CD4-positive, alpha-beta T cell (primary cell): ENCODE measurements at regions not wholly inside any gene's neighbourhood (a gene's known extent, or its start where the extent isn't known, plus 50 kb on each side); places are given as distances from the start of the nearest gene placed in this dataset.
"Not testable (repeated sequence)": the region's sequence is repeated elsewhere in the genome, so short reads cannot be mapped to it uniquely, and the experiment has no call there.

Experiments
- ATAC-seq: fragments of 200-7000 bp; cut with Tn5 transposase; one replicate; pipeline ENCODE4 v1.10.0; 2022; ENCODE audit warnings: mild to moderate bottlenecking; ENCODE audit not compliant: poor library complexity
- CTCF ChIA-PET: fragments of 350-600 bp; sonication (Branson Sonifier 250); formaldehyde crosslinking; loops from one replicate; lab custom pipeline; 2021; ENCODE audit warnings: antibody characterized with exemption, inconsistent platforms; lab: Charles Lee
- POLR2A ChIA-PET: fragments of 350-600 bp; sonication (Branson Sonifier 250); formaldehyde crosslinking; loops from one replicate; lab custom pipeline; 2021; ENCODE audit warnings: antibody characterized with exemption, inconsistent platforms; lab: Charles Lee
- DNase-seq, 14 experiments: peaks; one replicate each; pipeline ENCODE4 v3.0.0-alpha.2; 2013 to 2020; ENCODE audit warnings: mixed read lengths in 2 of 14
- H3K27ac ChIP-seq, 2 donors: one replicate each; pipeline versions ENCODE4 v1.5.1 to v1.7.0; 2013; ENCODE audit warnings: low read length in 2 of 2, low read depth in 1 of 2, mild to moderate bottlenecking in 1 of 2
- H3K27me3 ChIP-seq, 2 experiments: 1 replicate in 1 of 2; 2 replicates in 1 of 2; pipeline versions ENCODE4 v1.6.1 to v1.7.0; 2013; ENCODE audit warnings: low read length in 2 of 2, control low read depth in 1 of 2, mild to moderate bottlenecking in 1 of 2, moderate library complexity in 1 of 2; ENCODE audit not compliant: insufficient read depth in 2 of 2, control insufficient read depth in 1 of 2
- H3K36me3 ChIP-seq: one replicate; pipeline ENCODE4 v1.6.1; 2013; ENCODE audit warnings: low read length, control low read depth; ENCODE audit not compliant: insufficient read depth
- H3K4me1 ChIP-seq: one replicate; pipeline ENCODE4 v1.6.1; 2013; ENCODE audit warnings: low read length, control low read depth; ENCODE audit not compliant: insufficient read depth
- H3K4me3 ChIP-seq: one replicate; pipeline ENCODE4 v1.5.1; 2013; ENCODE audit warnings: mild to moderate bottlenecking, low read length, moderate library complexity
- H3K9me3 ChIP-seq, 2 experiments: 1 replicate in 1 of 2; 2 replicates in 1 of 2; pipeline versions ENCODE4 v1.6.1 to v1.7.0; 2013; ENCODE audit warnings: low read length in 2 of 2, mild to moderate bottlenecking in 2 of 2, control low read depth in 1 of 2, moderate library complexity in 1 of 2; ENCODE audit not compliant: control insufficient read depth in 1 of 2, insufficient read depth in 1 of 2
- H3K27ac Mint-ChIP-seq: one replicate; pipeline ENCODE4 v1.8.0; 2020; ENCODE audit warnings: mixed read lengths
- H3K27me3 Mint-ChIP-seq: one replicate; pipeline ENCODE4 v1.8.0; 2021; ENCODE audit warnings: mixed read lengths
- H3K36me3 Mint-ChIP-seq: one replicate; pipeline ENCODE4 v1.8.0; 2021; ENCODE audit warnings: low read depth, mixed read lengths
- H3K4me1 Mint-ChIP-seq: one replicate; pipeline ENCODE4 v1.8.0; 2021; ENCODE audit warnings: low read depth, mixed read lengths
- H3K4me3 Mint-ChIP-seq: one replicate; pipeline ENCODE4 v1.8.0; 2020; ENCODE audit warnings: mild to moderate bottlenecking, mixed read lengths
- H3K9me3 Mint-ChIP-seq: one replicate; pipeline ENCODE4 v1.8.0; 2020; ENCODE audit warnings: mixed read lengths
- intact Hi-C, 2 experiments: fragments of 100-400 bp; cut with DNase I in 1 of 2; cut with micrococcal nuclease in 1 of 2; formaldehyde crosslinking; loops; one replicate each; pipeline versions ENCODE4 v1.15.1 to v1.9.0; 2023 to 2025; cut with DNase I, micrococcal nuclease
- TF ChIP-seq, protein P1 (sequence below): fragments of 200-600 bp; IDR thresholded peaks from one replicate; pipeline ENCODE4 v1.8.0; 2022; ENCODE audit warnings: antibody characterized with exemption, mild to moderate bottlenecking

- Histone ChIP-seq H3K4me3 (no peak overlapping the region), H3K27me3 (no peaks in the 10 kb centered on the region), H3K9me3 (peaks cover 0 to 5% of the 10 kb centered on the region in 2 experiments), H3K36me3 (no peaks in the 10 kb centered on the region), H3K4me1 (no peaks in the 10 kb centered on the region), H3K27ac (no peak overlapping the region)
- H3K4me3 Mint-ChIP-seq = no peak overlapping the region
- H3K27me3 Mint-ChIP-seq = no peaks in the 10 kb centered on the region
- intact Hi-C loops = no loop called here
- no peaks in the 10 kb centered on the region for H3K36me3 Mint-ChIP-seq
- no peaks in the 10 kb centered on the region for H3K4me1 Mint-ChIP-seq
- no peaks in the 10 kb centered on the region for H3K9me3 Mint-ChIP-seq
- ChIA-PET POLR2A (no interaction called here), CTCF (no interaction called here)
- no peak overlapping the region for H3K27ac Mint-ChIP-seq
- TF ChIP-seq, protein P1, sequence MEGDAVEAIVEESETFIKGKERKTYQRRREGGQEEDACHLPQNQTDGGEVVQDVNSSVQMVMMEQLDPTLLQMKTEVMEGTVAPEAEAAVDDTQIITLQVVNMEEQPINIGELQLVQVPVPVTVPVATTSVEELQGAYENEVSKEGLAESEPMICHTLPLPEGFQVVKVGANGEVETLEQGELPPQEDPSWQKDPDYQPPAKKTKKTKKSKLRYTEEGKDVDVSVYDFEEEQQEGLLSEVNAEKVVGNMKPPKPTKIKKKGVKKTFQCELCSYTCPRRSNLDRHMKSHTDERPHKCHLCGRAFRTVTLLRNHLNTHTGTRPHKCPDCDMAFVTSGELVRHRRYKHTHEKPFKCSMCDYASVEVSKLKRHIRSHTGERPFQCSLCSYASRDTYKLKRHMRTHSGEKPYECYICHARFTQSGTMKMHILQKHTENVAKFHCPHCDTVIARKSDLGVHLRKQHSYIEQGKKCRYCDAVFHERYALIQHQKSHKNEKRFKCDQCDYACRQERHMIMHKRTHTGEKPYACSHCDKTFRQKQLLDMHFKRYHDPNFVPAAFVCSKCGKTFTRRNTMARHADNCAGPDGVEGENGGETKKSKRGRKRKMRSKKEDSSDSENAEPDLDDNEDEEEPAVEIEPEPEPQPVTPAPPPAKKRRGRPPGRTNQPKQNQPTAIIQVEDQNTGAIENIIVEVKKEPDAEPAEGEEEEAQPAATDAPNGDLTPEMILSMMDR = no peak
- DNase-seq (no peak), ATAC-seq (no peak)
Observed at GRCh38 chr3:36175916-36176461, 204.3 kb upstream of the STAC start.

DNA sequence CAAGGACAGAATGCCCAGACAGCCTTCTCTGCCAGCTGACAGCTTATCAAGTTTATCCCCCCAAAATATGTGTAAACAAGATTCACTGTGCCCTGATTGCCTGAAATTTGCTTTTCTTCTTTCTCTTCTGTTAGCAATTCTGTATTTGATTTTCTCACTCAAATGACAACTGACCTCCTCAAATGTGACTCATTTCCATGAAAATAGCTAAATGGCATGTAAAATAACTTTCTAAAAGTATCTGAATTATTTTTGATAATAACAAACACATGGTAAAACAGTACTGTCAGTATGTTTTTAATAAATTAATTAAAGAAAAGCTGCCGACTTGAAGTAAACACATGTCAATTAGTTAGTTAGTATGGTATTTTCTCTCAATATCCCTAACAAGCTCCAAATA, 202.3 kb upstream of the STAC start:
- H3K9me3 Mint-ChIP-seq = no peaks in the 10 kb centered on the region
- intact Hi-C loops = no loop called here
- no peaks in the 10 kb centered on the region for H3K27me3 ChIP-seq
- no peaks in the 10 kb centered on the region for H3K36me3 ChIP-seq
- no peaks in the 10 kb centered on the region for H3K4me1 Mint-ChIP-seq
- H3K9me3 ChIP-seq = peaks cover 0 to 5% of the 10 kb centered on the region in 2 experiments
- no peak overlapping the region for H3K27ac Mint-ChIP-seq
- no peak overlapping the region for H3K27ac ChIP-seq
- no peak overlapping the region for H3K4me3 ChIP-seq
- H3K27me3 Mint-ChIP-seq = no peaks in the 10 kb centered on the region
- POLR2A ChIA-PET = no interaction called here
- no peaks in the 10 kb centered on the region for H3K4me1 ChIP-seq
- DNase-seq = no peak
- no peak overlapping the region for H3K4me3 Mint-ChIP-seq
- no peaks in the 10 kb centered on the region for H3K36me3 Mint-ChIP-seq
- CTCF ChIA-PET = no interaction called here
- ATAC-seq = no peak
- TF ChIP-seq, protein P1 = no peak

DNA sequence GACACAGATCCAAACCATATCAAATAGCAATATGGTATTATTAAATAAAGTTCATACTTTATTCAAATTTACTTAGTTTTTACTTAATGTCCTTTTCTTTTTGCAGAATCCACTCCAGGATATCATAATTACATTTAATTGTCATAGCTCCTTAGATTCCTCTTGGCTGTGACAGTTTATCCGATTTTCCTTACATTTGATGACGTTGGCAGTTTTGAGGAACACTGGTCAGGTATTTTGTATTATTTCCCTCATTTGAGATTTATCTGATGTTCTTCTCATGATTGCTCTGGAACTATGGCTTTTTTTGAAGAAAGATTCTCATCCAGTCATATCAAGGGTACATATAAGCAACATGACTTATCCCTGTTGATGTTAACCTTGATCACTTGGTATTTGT, 198.3 kb upstream of the STAC start:
- Mint-ChIP-seq H3K4me3 (no peak overlapping the region), H3K27ac (no peak overlapping the region), H3K9me3 (no peaks in the 10 kb centered on the region), H3K36me3 (no peaks in the 10 kb centered on the region), H3K27me3 (no peaks in the 10 kb centered on the region), H3K4me1 (no peaks in the 10 kb centered on the region)
- Histone ChIP-seq H3K27ac (no peak overlapping the region), H3K4me1 (no peaks in the 10 kb centered on the region), H3K36me3 (no peaks in the 10 kb centered on the region), H3K27me3 (no peaks in the 10 kb centered on the region), H3K4me3 (no peak overlapping the region), H3K9me3 (peaks cover 0 to 5% of the 10 kb centered on the region in 2 experiments)
- no peak for ATAC-seq
- CTCF ChIA-PET = no interaction called here
- TF ChIP-seq, protein P1 = no peak
- no peak for DNase-seq
- POLR2A ChIA-PET = no interaction called here
- intact Hi-C loops = no loop called here

GRCh38 chr3:36187197-36187596, 193.1 kb upstream of the STAC start:
- H3K27me3 ChIP-seq, H3K4me1 Mint-ChIP-seq, H3K27ac Mint-ChIP-seq, H3K36me3 Mint-ChIP-seq, H3K36me3 ChIP-seq, H3K4me3 ChIP-seq, H3K9me3 Mint-ChIP-seq, H3K27me3 Mint-ChIP-seq, H3K27ac ChIP-seq, POLR2A ChIA-PET, DNase-seq, ATAC-seq, H3K9me3 ChIP-seq, CTCF ChIA-PET, H3K4me1 ChIP-seq, H3K4me3 Mint-ChIP-seq, intact Hi-C loops: not testable (repeated sequence)
